GM23338 (cell line): ENCODE measurements at regions not wholly inside any gene's neighbourhood (a gene's known extent, or its start where the extent isn't known, plus 50 kb on each side); places are given as distances from the start of the nearest gene placed in this dataset.
"Not testable (repeated sequence)": the region's sequence is repeated elsewhere in the genome, so short reads cannot be mapped to it uniquely, and the experiment has no call there.

Experiments
- CREB1 ChIP-seq: fragments of 250-450 bp; sonication (Bioruptor Pico); IDR thresholded peaks from 2 replicates; pipeline ENCODE4 v1.5.0; 2020; ENCODE audit warnings: low read depth, mild to moderate bottlenecking, moderate library complexity
- EZH2 ChIP-seq: fragments of 200-600 bp; sonication (generic); IDR thresholded peaks from one replicate; pipeline ENCODE4 v1.8.0; 2017; ENCODE audit warnings: antibody characterized with exemption, mild to moderate bottlenecking, low read depth; ENCODE audit not compliant: unreplicated experiment
- EZH2phosphoT487 ChIP-seq: fragments of 200-600 bp; sonication (generic); IDR thresholded peaks from one replicate; pipeline ENCODE4 v1.8.1; 2018; ENCODE audit warnings: antibody characterized with exemption; ENCODE audit not compliant: unreplicated experiment
- JUNB ChIP-seq: IDR thresholded peaks from one replicate; pipeline ENCODE4 v1.6.1; 2016; ENCODE audit warnings: antibody characterized with exemption; ENCODE audit not compliant: unreplicated experiment
- NANOG ChIP-seq: IDR thresholded peaks from 2 replicates; pipeline ENCODE4 v1.6.1; 2016; ENCODE audit warnings: antibody characterized with exemption, borderline replicate concordance
- POLR2AphosphoS5 ChIP-seq: IDR thresholded peaks from 2 replicates; pipeline ENCODE4 v1.6.1; 2016; ENCODE audit warnings: antibody characterized with exemption, low read depth
- TF ChIP-seq, protein P1 (sequence below), 2 experiments: fragments of 200-600 bp in 1 of 2; sonication (generic) in 1 of 2; conservative IDR thresholded peaks; 2 replicates each; pipeline versions ENCODE4 v1.5.1 to v1.6.1; 2016 to 2017; ENCODE audit warnings: antibody characterized with exemption in 2 of 2, low read depth in 2 of 2, mild to moderate bottlenecking in 2 of 2, moderate library complexity in 1 of 2
- TF ChIP-seq, protein P2 (sequence below): IDR thresholded peaks from one replicate; pipeline ENCODE4 v1.6.1; 2018; ENCODE audit warnings: antibody characterized with exemption; ENCODE audit not compliant: unreplicated experiment

DNA sequence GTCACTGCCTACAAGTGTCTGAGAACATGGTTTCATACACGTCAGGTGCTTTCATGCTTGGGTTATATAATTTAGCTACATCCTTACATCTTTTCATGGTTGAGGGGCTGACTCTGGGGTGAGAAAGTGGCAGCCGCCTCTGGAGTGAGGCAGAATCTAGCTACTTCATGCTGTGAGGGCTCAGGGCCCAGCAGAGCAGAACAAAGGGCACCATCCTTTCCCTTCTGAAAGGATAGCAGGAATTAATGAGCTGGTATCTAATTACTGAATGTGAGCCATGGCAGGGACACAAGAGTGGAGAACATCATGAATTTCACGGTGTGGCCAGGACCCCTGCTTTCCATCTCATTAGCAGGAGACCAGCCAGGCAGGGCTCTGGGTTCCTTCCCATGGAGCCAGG, 217.0 kb downstream of the ATP6V0E2 start:
- not testable (repeated sequence) for TF ChIP-seq EZH2; POLR2AphosphoS5; CREB1 (CRISPR knock-in tag); NANOG; JUNB; EZH2phosphoT487
- TF ChIP-seq, protein P1, sequence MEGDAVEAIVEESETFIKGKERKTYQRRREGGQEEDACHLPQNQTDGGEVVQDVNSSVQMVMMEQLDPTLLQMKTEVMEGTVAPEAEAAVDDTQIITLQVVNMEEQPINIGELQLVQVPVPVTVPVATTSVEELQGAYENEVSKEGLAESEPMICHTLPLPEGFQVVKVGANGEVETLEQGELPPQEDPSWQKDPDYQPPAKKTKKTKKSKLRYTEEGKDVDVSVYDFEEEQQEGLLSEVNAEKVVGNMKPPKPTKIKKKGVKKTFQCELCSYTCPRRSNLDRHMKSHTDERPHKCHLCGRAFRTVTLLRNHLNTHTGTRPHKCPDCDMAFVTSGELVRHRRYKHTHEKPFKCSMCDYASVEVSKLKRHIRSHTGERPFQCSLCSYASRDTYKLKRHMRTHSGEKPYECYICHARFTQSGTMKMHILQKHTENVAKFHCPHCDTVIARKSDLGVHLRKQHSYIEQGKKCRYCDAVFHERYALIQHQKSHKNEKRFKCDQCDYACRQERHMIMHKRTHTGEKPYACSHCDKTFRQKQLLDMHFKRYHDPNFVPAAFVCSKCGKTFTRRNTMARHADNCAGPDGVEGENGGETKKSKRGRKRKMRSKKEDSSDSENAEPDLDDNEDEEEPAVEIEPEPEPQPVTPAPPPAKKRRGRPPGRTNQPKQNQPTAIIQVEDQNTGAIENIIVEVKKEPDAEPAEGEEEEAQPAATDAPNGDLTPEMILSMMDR (conservative IDR thresholded peaks at IDR 0.05; ENCODE audit: low read depth in 2 of 2) = not testable (repeated sequence)
- TF ChIP-seq, protein P2, sequence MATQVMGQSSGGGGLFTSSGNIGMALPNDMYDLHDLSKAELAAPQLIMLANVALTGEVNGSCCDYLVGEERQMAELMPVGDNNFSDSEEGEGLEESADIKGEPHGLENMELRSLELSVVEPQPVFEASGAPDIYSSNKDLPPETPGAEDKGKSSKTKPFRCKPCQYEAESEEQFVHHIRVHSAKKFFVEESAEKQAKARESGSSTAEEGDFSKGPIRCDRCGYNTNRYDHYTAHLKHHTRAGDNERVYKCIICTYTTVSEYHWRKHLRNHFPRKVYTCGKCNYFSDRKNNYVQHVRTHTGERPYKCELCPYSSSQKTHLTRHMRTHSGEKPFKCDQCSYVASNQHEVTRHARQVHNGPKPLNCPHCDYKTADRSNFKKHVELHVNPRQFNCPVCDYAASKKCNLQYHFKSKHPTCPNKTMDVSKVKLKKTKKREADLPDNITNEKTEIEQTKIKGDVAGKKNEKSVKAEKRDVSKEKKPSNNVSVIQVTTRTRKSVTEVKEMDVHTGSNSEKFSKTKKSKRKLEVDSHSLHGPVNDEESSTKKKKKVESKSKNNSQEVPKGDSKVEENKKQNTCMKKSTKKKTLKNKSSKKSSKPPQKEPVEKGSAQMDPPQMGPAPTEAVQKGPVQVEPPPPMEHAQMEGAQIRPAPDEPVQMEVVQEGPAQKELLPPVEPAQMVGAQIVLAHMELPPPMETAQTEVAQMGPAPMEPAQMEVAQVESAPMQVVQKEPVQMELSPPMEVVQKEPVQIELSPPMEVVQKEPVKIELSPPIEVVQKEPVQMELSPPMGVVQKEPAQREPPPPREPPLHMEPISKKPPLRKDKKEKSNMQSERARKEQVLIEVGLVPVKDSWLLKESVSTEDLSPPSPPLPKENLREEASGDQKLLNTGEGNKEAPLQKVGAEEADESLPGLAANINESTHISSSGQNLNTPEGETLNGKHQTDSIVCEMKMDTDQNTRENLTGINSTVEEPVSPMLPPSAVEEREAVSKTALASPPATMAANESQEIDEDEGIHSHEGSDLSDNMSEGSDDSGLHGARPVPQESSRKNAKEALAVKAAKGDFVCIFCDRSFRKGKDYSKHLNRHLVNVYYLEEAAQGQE = not testable (repeated sequence)
